HG02885 (cell line): ENCODE measurements at regions not wholly inside any gene's neighbourhood (a gene's known extent, or its start where the extent isn't known, plus 50 kb on each side); places are given as distances from the start of the nearest gene placed in this dataset.
"Not testable (repeated sequence)": the region's sequence is repeated elsewhere in the genome, so short reads cannot be mapped to it uniquely, and the experiment has no call there.

Experiments used
- ATAC-seq: cut with Tn5 transposase; IDR thresholded peaks from one replicate; pipeline ENCODE4 v1.9.1; 2021; ENCODE audit warnings: mild to moderate bottlenecking; ENCODE audit not compliant: unreplicated experiment, poor library complexity

GRCh38 chr18:44545359-44545985 is 135.2 kb upstream of the SETBP1 start:
- ATAC-seq = no peak

- ATAC-seq = no peak
Measured at GRCh38 chr18:44546954-44547353, 133.7 kb upstream of the SETBP1 start.

DNA sequence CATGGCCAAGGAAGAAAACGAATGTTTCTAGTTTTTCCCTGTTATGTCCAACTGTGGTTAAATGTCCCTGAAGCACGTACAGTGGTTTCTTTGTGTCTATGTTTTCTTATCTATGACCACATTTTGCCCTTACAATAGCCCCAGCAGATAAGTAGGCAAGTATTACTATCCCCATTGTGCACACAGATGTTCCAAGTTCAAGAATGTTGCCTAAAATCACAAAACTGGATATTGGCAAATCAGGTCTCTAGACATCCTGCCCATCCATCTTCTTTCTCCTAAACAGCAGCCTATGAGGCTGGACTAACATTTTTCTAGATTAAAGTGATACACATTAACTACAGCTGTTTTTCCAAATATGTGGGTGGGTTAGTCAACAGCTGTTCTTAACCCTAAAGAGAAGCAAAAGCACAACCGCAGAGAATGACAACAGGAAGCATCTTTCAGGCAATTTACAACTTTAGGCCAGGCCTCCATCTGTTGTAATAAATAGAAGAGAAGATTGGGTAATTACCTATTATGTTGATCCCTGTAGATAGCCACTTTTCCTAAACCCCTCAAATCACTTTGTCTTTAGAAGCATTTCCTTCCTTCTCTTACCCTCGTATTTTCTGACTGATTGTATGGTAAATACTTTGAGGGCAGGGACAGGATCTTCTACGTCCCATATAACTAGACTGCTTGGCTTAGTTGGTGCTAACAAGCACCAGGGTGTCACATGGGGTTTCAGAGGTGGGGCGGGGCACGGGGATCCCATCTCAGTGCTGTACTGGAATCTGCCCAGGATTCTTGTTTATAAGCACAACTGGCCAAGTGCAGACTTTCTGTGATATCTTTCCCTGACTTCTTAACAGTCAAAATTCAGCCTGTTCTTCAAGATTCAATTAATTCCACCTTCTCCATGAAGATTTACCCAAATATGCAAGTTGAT is 132.1 kb upstream of the SETBP1 start:
- no peak for ATAC-seq

- ATAC-seq = no peak
Measured at GRCh38 chr18:44552706-44553105, 128.0 kb upstream of the SETBP1 start.

GRCh38 chr18:44556296-44556695 is 124.4 kb upstream of the SETBP1 start:
- no peak for ATAC-seq

- no peak for ATAC-seq
Measured at GRCh38 chr18:44557616-44558151, 123.0 kb upstream of the SETBP1 start.

- ATAC-seq = no peak
Measured at GRCh38 chr18:44558767-44559166, 121.9 kb upstream of the SETBP1 start.

GRCh38 chr18:44562986-44563385 is 117.7 kb upstream of the SETBP1 start:
- ATAC-seq = no peak

DNA sequence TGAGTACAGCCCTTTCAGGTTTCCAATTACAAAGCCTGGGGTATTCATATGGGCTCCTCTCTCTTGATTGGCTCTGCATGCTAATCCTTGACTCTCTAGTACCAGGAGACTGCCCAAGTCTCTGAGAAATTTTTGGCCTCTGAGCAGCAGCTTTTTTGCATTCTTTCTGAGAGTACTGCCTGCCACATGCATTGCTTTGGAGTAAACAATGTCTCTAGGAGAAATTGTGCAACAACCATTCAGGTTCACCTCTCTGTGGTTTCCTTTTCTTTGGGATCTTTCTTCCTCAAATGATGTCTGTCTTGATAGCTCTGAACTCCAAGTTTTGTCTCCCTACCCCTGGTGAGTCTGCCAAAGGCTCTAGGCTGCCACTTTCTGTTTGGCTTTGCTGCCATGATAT is 115.8 kb upstream of the SETBP1 start:
- ATAC-seq = no peak

- no peak for ATAC-seq
Measured at GRCh38 chr18:44568342-44568741, 112.3 kb upstream of the SETBP1 start.

DNA sequence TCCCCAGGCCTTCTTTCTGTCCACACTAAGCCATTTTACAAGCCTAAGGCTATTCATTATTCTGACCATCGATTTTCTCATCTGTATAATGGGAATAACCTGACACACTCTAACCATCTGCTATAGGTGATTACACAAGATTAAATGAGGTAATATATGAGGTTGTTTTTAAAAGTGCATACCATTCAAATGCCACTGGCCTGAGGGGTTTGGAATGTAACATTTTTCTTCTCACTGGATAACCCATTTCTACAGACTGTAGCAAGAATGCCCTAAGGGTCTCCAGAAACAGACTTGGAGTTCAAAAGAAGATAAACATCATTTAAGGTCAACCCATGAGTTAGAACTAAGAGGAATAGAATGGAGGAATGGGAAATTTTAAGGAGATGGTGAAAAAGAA is 111.7 kb upstream of the SETBP1 start:
- ATAC-seq = no peak

DNA sequence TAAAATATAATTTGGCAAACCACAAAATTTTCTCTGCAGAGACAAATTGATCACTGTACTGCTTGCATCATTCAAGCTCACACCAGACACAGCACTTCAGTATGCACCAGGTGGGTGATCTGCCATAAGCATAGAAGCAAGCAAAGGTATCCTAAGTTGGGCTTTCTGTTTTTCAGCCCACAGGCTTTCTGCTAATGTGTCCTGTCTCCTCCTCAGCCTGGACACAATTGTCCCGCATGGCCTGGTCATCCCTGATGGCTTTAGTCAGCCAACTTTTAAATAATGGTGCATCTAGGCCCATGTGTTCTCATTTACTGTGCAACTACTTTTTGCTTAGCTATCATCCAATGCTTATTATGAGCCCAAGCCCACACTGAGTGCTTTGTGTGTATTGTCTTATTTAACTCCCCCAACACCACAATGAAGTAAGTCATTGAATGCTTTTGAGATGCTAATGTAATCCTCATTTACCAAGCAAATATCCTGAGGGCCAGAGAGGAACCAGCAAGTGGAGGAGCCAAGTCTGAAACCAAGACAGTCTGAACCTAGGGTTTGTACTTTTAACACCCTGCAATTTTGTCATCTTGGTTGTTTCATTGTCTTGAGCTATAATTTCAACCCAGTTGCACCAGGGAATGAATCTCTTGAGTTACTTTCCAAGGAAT is 111.2 kb upstream of the SETBP1 start:
- ATAC-seq = no peak

- peak; percentile 91 for ATAC-seq
Measured at GRCh38 chr18:44579028-44579702, 101.5 kb upstream of the SETBP1 start.

DNA sequence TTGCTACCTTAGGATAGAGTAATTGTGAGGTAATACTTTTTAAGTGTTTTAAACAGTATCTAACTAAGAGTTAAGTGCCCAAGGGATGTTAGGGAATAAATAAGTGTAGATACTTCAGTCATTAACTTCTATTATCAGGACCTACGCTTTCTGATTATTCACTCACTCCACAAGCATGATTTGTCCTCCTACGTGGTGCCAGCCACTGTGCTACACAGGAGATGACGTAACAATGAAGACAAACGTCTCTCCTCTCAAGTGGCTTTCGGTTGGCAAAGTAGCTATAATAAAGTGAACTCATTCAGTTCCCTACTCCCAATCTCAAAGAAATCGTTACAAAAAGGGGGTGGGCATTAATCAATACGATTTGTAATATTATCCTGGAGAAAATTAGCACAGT is 100.9 kb upstream of the SETBP1 start:
- no peak for ATAC-seq

DNA sequence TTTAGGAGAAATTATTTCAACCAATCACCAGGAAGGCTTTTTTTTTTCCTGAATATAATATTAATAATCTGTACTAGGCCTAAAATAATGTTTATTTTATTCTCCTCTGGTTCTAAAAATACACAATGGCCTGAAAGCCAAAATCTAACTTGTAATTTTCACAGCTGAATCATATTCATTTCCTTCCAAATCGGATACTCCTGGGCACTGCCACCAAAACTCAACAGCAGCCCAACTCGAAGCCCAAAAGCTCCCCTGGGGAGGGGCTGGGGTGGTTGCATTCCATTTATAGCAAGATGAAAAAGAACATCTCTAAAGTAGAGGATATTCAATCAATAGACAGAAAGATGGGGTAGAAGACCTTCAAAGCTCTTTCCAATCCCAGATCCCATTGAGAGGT is 100.5 kb upstream of the SETBP1 start:
- ATAC-seq = no peak

DNA sequence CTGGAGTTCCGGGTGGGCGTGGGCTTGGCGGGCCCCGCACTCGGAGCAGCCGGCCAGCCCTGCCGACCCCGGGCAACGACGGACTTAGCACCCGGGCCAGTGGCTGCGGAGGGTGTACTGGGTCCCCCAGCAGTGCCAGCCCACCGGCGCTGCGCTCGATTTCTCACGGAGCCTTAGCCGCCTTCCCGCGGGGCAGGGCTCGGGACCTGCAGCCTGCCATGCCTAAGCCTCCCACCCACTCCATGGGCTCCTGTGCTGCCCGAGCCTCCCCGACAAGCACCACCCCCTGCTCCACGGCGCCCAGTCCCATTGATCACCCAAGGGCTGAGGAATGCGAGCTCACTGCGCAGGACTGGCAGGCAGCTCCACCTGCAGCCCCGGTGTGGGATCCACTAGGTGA is 99.9 kb upstream of the SETBP1 start:
- ATAC-seq = not testable (repeated sequence)

DNA sequence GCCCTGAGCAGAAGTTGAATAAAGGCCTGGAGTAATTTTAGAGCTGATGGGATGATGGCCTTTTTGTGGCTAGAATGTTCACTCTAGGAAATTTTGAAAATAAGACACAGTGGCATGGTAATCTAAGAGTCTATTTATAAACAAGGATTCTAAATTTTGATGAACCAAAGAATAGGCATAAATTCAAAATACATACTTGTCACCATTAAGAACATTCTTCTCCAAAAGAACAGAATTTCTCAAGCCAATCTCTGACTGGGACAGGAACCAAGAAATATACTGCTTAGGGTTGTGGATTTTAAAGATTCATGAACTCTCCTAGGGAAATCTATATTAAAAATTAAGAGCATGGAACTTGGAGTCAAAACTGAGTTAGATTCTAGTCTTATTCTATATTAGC is 98.2 kb upstream of the SETBP1 start:
- no peak for ATAC-seq

- ATAC-seq = no peak
Measured at GRCh38 chr18:44584900-44585299, 95.8 kb upstream of the SETBP1 start.

DNA sequence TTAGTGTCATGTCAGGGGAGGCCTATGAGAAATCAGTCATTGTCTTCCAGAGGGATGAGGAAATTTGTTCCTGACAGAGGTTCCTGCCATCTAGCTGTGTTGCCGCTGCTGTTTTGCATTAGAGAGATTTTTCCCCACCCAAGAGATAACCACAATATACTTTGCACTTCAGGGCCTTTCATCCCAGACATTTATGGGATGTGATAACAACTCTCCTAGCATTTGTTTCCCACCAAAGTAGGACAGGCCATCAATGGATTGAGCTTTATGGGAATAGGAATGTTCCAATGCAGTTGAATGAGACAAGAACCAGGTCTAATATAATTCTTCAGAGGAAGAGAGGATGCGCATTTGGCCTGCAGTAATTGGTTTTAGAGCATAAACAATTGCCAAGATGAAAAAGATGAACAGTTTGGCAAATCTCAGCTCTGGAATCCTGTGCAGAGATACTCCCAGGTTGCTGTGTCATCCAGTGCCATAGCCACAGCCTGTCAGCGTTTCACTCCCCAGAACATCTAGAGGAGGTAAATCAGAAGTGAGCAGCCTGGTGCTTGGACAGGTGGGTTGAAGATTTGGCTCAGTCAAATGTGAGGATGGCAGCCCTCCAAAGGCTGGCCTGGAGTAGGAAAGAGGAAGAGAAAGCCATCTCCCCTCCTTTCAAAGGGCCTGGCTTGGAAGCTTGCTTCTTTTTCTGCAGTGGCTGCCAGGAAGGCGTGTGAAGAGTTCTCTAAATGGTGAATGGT is 93.7 kb upstream of the SETBP1 start:
- ATAC-seq = no peak

- ATAC-seq = no peak
Measured at GRCh38 chr18:44588508-44588907, 92.2 kb upstream of the SETBP1 start.
